GM19455 (cell line): ENCODE measurements at regions not wholly inside any gene's neighbourhood (a gene's known extent, or its start where the extent isn't known, plus 50 kb on each side); places are given as distances from the start of the nearest gene placed in this dataset.

ENCODE experiments used
- ATAC-seq: cut with Tn5 transposase; IDR thresholded peaks from one replicate; pipeline ENCODE4 v1.9.1; 2021; ENCODE audit not compliant: unreplicated experiment

DNA sequence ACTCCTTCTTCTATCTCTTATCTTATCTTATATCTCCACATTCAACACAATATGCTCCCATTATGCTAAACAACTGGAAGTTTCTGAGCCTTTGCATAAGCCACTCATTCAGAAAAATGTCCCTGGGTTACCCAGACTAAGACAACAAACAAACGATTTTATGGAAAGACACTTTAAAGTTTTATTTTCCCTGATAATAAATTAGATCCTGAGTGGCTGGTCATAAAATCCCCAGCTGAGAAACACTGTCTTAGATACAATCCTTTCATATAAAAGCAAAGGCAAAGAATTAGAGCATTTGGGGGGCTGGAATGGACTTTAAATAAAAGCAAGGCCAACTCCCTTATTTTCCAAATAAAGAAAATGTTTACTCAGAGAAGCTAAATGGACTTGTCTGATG lies 322.3 kb downstream of the GBE1 start:
- no peak for ATAC-seq

DNA sequence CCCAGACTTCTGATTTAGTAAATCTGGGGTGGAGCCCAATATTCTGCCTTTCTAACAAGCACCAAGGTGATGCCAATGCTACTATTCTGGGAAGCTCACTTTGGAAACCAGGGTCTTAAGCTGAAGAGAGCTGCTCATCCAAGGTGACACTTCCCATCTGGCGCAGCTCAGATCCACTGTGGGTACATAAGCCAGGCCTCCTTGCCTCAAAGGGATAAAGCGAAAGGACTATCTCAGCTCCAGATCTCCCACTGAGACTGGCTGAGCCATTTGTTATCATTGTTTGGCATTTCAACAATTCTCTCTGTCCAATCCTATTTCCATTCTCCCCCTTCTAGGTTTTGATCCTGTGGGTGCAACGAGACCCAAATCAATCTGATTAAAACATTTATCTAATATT lies 323.8 kb downstream of the GBE1 start:
- ATAC-seq, result no peak

DNA sequence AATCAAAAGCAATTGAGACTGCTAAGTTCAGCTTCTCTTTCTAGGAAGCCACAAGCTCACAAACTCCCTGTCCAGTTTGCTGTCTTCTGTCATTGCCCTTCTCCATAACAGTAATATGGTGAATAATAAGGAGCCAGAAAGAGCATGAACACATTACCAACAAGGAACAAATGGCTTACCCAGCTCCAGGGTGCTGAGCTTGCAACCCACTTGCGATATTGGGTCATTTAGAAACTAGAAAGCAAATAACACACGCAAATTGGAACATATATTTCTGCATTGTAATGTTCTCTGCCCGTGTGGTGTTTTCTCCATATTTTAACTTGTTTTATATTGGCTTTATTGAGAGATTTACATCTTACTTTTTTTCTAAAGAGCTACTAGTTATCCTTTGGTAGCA lies 325.3 kb downstream of the GBE1 start:
- ATAC-seq, result no peak

DNA sequence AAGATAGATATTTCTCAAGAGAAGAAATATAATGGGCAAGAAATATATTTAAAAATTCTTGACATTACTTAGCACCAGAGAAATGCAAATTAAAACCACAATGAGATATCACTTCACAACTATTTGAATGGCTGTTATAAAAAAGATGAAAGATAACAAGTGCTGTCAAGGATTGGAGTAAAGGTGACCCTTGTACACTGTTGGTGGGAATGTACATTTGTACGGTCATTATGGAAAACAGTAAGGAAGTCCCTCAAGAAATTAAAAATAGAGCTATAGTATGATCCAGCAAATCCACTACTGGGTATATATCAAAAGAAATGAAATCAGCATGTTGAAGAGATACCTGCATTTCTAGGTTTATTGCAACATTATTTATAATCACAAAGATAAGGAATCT lies 326.4 kb downstream of the GBE1 start:
- ATAC-seq, result no peak

DNA sequence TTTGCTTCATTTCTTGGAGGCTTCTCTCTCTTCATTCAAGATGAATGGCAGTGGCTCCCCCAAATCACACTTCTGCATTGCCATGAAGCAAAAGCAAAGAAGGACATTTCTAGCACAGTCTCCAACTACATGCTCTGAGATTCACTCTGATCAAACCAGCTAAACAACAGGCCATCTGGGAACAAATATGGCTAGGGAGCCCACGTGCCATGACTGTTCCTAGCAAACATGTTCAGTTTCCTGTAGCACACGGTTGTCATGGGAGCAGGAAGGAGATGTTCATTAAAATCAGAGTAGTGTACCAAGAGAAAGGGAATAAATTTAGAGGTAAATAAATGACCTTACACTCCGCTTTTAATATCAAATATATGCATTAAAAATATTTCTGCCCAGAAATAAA lies 327.3 kb downstream of the GBE1 start:
- ATAC-seq, result no peak

DNA sequence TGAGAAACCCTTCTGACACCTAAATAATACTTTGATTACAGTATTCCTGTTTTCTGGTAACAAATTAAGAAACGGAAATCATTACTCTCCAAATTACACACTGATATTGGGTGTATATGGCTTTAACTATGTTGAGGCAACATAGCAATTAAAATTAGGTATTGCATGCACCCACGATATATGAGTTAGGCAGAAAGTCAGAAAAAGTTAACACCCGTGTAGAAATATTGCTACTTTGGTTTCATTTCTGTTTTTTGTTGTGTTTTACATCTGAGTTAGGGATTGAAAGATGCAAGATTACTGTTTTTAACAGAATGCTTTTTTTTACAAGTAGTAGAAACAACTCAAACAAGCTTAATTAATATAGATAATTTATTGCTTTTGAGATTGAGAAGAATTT lies 327.8 kb downstream of the GBE1 start:
- no peak for ATAC-seq

DNA sequence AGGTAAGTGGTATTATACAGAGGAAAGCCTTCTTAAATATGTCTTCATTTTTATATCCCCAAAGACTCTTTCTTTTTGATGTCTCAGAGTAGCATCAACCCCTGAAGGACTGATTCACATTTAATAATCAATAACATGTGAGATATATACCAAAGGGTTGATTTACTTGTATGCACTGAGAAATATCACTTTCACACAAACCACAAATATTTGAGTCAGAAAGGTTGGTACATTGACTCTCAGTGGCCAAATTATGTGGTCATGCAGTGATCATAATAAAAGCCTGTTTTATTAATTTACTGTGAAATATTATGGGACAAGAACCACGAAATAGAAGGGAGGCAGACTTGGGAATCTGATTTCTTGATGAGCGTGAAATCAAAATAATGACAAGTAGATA lies 329.0 kb downstream of the GBE1 start:
- no peak for ATAC-seq

DNA sequence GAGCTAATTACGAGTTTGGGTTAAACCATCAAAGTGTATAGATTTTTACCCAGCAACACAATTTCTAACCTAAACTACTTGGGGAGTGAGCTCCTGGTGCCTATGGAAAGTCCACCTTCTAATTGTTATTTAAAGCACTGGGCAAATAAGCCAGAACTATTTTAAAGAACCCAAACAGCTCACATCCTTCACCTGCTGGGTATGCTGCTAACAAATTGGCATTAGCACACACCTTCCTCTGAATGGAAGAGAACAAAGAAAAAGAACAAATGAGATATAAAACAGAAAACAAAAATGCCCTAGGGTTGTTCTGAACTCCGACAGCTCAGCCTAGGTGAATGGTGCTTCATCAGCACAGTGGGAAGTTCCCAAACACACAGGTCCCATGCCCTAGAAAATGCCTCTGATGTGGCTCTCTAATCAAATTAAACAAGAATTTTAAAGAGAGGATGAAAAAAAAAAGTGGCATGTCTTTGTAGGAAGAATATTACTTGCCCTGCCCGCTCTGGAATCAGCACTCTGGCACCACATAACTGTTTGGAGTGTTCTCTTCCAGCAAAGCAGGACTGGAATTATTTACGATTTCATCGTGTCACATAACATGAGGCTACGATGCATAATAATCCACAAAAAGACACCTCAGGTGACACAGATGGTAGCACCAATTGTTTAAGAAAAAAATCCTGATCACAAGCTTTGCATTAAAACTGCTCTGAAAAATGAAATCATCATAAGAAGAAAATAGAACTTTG lies 334.4 kb downstream of the GBE1 start:
- ATAC-seq, result no peak

DNA sequence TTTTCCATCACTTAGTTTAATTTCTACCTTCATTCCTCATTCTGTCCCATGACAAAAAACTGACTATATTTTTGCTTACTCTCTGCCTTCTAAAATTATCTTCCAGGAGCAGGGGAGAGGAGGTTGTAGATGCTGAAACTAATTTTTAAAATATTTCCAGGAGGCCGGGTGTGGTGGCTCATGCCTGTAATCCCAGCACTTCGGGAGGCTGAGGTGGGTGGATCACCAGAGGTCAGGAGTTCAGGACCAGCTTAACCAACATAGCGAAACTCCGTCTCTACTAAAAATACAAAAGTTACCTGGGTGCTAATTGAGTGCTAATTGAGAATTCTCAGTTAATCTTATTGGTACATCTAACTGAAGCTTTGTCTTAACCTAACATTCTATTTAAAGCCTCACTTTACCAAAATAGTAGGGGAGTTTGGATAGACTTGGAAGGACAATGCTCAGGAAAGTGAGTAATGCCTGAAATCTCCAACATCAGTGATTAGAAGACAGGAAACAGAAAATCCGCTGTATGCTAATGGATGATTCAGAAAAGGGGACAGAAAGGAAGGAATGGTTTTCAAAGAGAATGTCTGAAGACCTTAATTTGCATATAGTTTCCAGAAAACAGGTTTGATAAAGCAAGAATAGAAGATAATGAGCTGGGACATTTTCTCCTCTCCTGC lies 336.1 kb downstream of the GBE1 start:
- no peak for ATAC-seq

DNA sequence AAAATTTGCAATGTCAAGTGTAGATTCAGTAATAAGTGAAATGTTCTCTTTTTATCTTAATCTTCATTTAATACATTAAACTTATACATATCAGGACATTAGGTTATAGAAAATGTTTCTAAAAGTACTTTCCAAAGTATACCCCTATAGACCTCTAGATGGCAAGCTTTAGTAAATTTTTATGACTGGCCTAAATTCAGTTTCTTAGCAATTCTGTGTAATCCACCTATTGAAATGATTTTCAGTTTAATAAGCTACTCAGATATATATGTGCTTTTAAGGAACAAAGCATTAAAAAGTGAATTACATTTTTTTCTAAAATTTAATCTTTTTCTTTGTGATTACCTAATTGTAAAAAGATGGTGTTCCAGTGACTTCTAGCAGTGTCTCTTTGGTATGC lies 342.2 kb downstream of the GBE1 start:
- ATAC-seq, result no peak

DNA sequence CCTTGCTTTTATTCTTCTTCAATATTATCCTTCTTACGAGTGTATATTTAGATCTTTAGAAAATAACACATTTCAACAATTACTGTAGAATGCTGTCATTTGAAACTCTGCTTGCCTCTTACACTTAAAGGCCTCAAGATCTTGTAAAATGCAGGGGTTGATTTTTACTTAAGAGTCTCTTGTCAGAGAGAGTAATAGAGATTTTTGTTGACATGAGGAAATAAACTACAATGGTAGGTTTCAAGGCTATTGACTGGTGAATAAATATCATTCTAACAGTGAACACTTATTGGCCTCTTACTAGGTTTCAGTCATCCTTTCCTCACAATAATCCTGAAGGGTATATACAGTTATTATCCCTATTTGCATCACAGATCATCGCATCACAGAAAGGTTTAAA lies 344.6 kb downstream of the GBE1 start:
- ATAC-seq, result no peak

DNA sequence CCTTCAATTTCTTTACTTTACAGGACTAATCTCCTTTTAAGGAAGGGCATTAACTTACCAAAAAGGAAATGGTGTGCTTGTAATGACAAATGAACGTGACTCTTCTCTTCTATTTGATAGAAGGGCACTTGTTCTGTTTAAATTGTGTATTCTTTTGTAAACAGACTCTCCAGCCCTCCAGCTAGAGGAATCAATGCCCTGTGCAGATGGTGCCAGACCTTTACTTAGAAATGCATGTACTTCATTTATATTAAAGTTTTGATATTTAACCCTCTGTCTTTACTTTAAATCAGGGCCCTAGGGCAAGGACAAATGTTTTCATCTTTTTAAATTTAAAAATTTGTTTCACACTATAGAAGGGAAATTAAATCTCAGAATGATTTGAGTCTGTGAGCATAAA lies 355.1 kb downstream of the GBE1 start:
- no peak for ATAC-seq

DNA sequence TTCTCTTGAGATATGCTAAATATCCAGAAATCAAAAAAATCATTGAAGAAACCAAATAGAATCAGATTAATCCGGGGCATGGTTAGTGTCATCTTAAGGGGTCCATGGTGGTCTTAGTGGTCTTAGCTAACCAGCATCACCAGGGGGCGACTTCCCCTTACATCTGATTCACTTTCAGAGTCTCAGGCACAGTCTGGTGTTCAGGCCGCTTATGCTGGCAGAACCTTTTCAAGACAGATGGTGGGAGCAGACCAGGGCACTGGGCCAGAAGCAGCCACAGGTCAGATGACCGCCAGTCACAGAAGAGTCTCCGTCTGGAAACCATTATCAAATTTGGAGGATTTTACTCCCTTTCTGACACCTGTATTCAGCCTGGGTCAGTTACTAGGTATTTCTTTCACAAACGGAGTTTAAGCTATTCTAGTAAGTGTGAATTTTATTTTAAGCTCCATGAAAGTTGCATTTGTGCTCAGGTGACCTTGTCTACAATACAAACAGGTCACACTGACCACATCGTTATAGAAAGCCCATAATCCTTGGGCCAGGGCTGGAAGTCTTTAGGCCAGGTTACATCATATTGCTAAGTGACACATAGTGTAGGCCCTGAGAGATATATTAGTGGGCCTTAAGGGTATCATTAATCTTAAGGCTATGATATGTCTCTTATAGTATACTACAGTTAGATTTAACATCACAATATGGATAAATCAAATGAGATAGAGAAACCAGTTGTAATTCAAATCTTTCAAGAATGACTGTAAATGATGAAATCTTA lies 365.5 kb downstream of the GBE1 start:
- no peak for ATAC-seq

DNA sequence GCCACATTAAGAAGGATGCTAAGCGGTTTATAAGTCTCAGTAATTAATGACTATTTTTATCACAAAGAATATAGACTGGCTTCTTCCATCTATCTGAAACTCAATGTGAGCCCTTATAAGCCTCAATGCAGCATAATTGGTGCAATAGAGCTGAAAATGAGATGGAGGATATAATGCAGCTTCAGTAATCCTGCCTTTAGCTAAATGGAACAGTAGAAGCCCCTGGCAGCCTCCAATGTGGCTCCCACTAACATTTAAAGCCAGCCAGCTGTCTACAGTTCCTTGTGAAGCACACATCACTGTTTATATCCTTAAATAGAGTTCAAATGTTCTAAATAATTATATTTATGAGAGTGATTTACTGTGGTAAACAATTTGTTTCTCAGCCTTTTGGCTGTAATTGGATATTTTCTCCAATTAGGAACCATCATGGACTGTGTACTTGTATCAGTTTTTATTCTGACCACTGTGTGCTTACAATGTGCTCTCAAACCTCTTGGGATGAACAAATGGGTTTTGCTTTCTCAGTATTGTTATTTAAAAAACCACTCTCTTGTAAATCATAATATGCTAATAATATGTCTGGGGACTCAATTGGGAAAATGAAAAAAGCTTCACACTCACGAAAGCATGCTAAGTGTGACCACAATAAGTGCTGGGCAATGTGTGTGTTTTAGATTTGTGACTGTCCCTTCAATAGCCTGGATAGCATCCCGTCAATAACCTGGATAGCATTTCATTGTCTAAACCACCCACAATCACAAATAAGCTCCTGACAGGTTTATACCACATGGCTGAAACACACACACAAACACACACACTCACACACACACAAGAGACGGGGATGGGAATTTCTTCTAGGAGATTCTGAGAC lies 366.6 kb downstream of the GBE1 start:
- no peak for ATAC-seq

DNA sequence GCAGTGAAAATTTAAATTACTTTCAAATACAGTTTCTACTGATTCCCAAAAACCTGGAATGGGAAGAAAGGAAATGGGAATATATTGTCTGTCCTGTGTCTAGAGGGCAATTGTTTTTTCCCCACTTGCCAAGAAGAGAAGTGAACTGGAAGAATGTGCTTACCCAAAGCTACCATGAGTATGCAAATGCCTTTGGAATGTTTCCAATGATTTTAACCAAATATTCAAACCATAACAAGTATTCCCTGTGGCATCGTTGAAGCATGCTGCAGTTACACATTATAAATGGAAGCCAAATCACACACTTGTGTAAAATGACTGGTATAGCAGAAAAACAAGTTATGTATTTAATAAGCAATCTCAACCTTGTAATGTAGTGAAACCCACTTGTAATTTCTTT lies 368.2 kb downstream of the GBE1 start:
- ATAC-seq, result no peak

DNA sequence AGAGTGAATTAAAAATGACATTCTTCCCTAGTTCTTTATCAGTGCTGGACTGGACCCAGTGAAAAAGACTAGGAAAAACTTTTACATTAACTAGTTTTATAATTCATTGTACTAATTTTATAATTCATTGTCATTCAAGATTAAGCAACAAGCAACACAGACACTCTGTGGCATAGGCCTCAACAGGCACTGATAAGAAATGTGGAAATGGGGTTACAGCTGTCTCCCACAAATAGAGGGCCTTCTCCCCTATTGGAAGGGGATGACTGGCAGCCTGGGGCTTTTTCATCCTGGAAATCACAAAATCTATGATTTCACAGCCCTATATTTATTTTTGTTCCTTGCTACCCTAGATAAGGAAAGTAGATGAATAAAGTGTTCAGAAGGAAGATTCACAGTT lies 370.6 kb downstream of the GBE1 start:
- ATAC-seq, result no peak

DNA sequence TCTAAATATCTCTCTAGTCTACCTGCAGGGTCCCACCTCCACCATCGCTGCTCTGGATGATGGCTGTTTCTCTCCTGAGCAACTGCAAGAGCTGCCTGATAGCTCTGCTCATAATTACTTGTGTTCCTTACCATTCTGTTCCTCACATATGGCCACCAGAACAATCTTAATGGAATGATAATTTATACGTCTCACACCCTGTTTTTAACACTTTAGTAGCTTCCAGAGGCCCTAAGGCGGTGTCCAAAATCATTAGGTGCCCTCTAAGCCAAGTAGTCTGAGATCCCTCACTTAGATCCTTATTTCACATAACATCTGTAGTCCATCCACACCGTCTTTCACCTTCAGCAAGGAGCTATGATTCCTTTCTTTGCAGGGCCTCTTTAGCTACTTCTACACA lies 373.3 kb downstream of the GBE1 start:
- ATAC-seq, result no peak

DNA sequence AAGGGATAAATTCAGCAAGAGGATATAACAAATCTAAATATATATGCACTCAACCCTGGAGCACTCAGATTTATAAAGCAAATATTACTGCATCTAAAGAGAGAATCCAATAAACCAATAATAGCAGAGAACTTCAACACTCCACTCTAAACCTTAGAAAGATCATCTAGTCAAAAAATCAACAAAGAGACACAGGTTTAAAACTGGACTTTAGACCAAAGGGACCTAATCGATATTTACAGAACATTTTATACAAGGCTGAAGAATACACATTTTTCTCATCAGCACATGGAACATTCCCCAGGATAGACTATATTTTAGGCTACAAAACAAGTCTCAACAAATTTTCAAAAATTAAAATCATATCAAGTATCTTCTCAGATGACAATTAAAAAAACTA lies 379.0 kb downstream of the GBE1 start:
- no peak for ATAC-seq

DNA sequence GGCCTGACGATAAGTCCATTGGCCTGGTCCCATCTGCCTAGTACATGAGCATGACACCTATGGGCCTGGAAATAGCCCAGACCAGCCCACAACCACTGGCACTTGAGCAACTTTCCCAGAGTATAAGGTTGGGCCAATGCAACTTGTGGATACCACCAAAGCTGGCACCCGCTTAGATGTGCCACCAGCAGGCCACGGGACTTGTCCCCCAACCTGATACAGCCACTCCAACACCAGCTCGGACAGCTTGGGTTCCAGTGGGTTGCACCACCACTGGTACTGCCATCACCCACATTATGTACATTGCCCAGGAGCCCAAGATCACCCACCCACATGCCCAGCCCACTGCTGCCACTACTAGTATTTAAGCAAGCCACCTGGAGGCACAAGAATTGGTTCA lies 381.2 kb downstream of the GBE1 start:
- ATAC-seq, result no peak

DNA sequence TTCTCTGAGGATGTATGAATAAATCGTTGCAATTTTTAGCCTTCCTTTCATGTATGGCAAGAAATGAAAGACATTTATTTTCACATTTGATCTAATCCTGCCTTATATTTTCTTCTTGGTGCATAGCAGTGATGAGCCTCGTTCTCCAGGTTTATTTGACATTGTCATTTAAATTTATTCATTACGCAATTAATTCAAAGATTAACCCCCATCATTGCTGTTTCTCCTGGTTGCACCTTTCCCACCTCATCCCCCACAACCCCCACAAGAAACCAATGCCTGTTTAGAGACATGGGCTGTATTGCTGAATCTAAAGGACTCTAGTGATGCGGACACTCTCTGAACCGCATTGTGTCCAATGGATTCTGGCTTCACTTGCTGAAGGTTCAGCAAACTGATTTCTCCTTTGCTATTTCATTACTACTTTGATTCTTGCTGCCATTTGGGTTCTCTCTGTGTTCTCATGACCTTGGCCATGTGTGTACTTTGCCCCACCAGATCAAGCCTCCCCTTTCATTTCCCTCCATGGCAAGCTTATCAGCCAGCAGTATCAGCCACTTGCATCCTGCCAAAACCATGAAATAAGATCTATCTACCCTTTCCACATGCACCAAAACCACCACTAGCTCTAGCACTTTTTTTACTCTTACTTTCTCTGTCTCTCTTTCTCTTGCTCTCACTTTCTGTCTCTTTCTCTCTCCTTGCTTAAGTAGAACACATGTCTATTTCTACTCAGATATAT lies 382.7 kb downstream of the GBE1 start:
- no peak for ATAC-seq

DNA sequence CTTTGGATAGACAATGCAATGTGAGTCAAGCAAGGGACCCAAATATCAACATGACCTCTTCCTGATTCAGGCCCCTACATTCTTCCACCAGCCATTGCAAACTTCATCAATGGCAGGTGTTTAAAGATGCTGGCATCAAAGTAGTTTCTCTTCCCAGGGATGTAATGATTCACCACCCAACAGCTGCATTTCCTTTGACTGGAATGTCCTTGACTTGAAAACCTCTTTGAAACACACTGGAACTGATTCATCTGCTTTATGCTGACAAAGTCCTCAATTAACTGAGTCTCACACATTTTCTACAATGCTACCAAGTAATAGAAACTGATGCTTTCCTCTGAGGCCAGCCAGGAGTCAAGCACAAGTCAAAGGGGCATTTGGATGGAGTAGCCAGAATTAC lies 385.5 kb downstream of the GBE1 start:
- no peak for ATAC-seq
